ENCODE measurements at regions not wholly inside any gene's neighbourhood (a gene's known extent, or its start where the extent isn't known, plus 50 kb on each side); places are given as distances from the start of the nearest gene placed in this dataset.

GRCh38 chrX:66815227-66815626 lies 176.3 kb upstream of the EDA2R start:
- Histone ChIP-seq H3K14ac (replicated peaks; ENCODE audit: low read depth, low read length) (no peak overlapping the region), H4K91ac (ENCODE audit: insufficient read depth, low read depth, low read length) (no peak overlapping the region), H4K20me1 (ENCODE audit: insufficient read depth, low read length) (no peaks in the 10 kb centered on the region), H3K9me1 (ENCODE audit: insufficient read depth, low read length) (no peaks in the 10 kb centered on the region), H2BK5ac (ENCODE audit: low read depth, low read length, poor library complexity, severe bottlenecking) (no peak overlapping the region), H2AK9ac (replicated peaks; ENCODE audit: low read depth, low read length, poor library complexity) (no peak overlapping the region), H3K79me1 (ENCODE audit: low read depth in 1 of 2, low read length in 2 of 2) (no peaks in the 10 kb centered on the region), H3K4me2 (ENCODE audit: low read depth, low read length) (no peak overlapping the region), H2AFZ (replicated peaks; ENCODE audit: low read length, poor library complexity) (no peak overlapping the region), H3K23ac (ENCODE audit: low read depth, low read length) (no peak overlapping the region), H3K27me3 (ENCODE audit: control insufficient read depth, insufficient read depth, low read length) (no peaks in the 10 kb centered on the region), H2BK15ac (ENCODE audit: low read depth, low read length) (no peak overlapping the region), H2BK20ac (ENCODE audit: low read depth, low read length) (no peak overlapping the region), H2AK5ac (ENCODE audit: low read depth, low read length) (no peak overlapping the region), H3K4me3 (ENCODE audit: insufficient read depth, low read depth, low read length) (no peak overlapping the region), H2BK120ac (ENCODE audit: low read depth, low read length) (no peak overlapping the region), H3K9ac (ENCODE audit: low read depth, low read length) (no peak overlapping the region), H3K56ac (ENCODE audit: extremely low read depth, insufficient read depth, low read length) (no peak overlapping the region), H3K36me3 (ENCODE audit: control insufficient read depth, insufficient read depth, low read length) (no peaks in the 10 kb centered on the region), H3K18ac (ENCODE audit: low read depth, low read length) (no peak overlapping the region), H3K4ac (ENCODE audit: low read depth, low read length) (no peak overlapping the region), H4K8ac (ENCODE audit: low read depth in 2 of 2, low read length in 2 of 2) (no peak overlapping the region), H3K27ac (ENCODE audit: insufficient read depth, low read length) (no peak overlapping the region), H3K4me1 (ENCODE audit: control insufficient read depth, insufficient read depth, low read length) (no peaks in the 10 kb centered on the region), H3K9me3 (ENCODE audit: control insufficient read depth, insufficient read depth, low read length) (no peaks in the 10 kb centered on the region; the same call in 1 of the 2 replicates), H4K5ac (ENCODE audit: low read depth, low read length) (no peak overlapping the region)
- CTCF ChIA-PET: no interaction called here
- no CpG with 5 or more reads among the region's 1 CpG for whole genome bisulfite sequencing, 2 experiments (ENCODE audit: extremely low coverage in 2 of 2, insufficient read length in 1 of 2)
- TF ChIP-seq MAZ (IDR thresholded peaks at IDR 0.05; ENCODE audit: borderline replicate concordance, low read depth, low read length) (no peak), ELK1 (IDR thresholded peaks at IDR 0.05; ENCODE audit: borderline replicate concordance, low read depth, low read length) (no peak), RAD21 (IDR thresholded peaks at IDR 0.05; ENCODE audit: low read length) (no peak), NFE2L2 (IDR thresholded peaks at IDR 0.05; ENCODE audit: low read depth, low read length) (no peak), RCOR1 (IDR thresholded peaks at IDR 0.05; ENCODE audit: insufficient replicate concordance, low read length) (no peak), MAFK (IDR thresholded peaks at IDR 0.05; ENCODE audit: low read depth, low read length) (no peak), MXI1 (IDR thresholded peaks at IDR 0.05; ENCODE audit: borderline replicate concordance, low read depth, low read length) (no peak), RFX5 (IDR thresholded peaks at IDR 0.05; ENCODE audit: low read depth, low read length) (no peak), USF2 (IDR thresholded peaks at IDR 0.05; ENCODE audit: low read depth, low read length) (no peak), FOS (IDR thresholded peaks at IDR 0.05; ENCODE audit: low read depth, low read length) (no peak), CTCF (conservative IDR thresholded peaks at IDR 0.05; ENCODE audit: low read depth, low read length) (no peak), CHD1 (IDR thresholded peaks at IDR 0.05; ENCODE audit: low read depth, low read length) (no peak), BHLHE40 (IDR thresholded peaks at IDR 0.05; ENCODE audit: low read depth, low read length) (no peak), SMC3 (IDR thresholded peaks at IDR 0.05; ENCODE audit: low read depth, low read length) (no peak), CEBPB (IDR thresholded peaks at IDR 0.05; ENCODE audit: low read depth, low read length) (no peak), POLR2A (IDR thresholded peaks at IDR 0.05; ENCODE audit: low read depth, low read length) (no peak)
- POLR2A ChIA-PET (ENCODE audit: unreplicated experiment): no interaction called here
- in situ Hi-C loops (cut with MboI; ENCODE audit: low sequenced_read_pairs) (no loop called here), dilution Hi-C loops (cut with HindIII; ENCODE audit: low sequenced_read_pairs, unreplicated experiment) (no loop called here), intact Hi-C loops (cut with micrococcal nuclease) (no loop called here)
- ATAC-seq (ENCODE audit: low read depth) (no peak), DNase-seq (no peak)
- BruUV-seq (replicated peaks): no TSS peak
